H1 (cell line): ENCODE measurements at regions not wholly inside any gene's neighbourhood (a gene's known extent, or its start where the extent isn't known, plus 50 kb on each side); places are given as distances from the start of the nearest gene placed in this dataset.

Experiments
- CTCF ChIA-PET: fragments of 300-600 bp; sonication (Branson Sonifier 250); formaldehyde crosslinking; loops from one replicate; lab custom pipeline; 2021; ENCODE audit not compliant: partially characterized antibody; lab: Charles Lee
- POLR2A ChIA-PET: fragments of 300-600 bp; sonication (Branson Sonifier 250); formaldehyde crosslinking; loops from one replicate; lab custom pipeline; 2021; ENCODE audit warnings: inconsistent platforms; ENCODE audit not compliant: partially characterized antibody; lab: Charles Lee
- DNase-seq, 2 experiments: peaks; one replicate each; pipeline versions ENCODE4 v3.0.0 to v3.0.0-alpha.2; 2010 to 2022; ENCODE audit warnings: low spot score in 2 of 2, low read depth in 1 of 2, mixed read lengths in 1 of 2
- FAIRE-seq: peaks from 2 replicates; lab custom pipeline; 2011; peaks lifted over from hg19 to GRCh38; lab: Jason Lieb, UNC
- H2AFZ ChIP-seq: 2 replicates; pipeline ENCODE4 v1.8.1; 2012; ENCODE audit warnings: low read length, inconsistent platforms
- H2AK5ac ChIP-seq: 2 replicates; pipeline ENCODE4 v1.6.1; 2013; ENCODE audit warnings: low read depth, low read length
- H2BK120ac ChIP-seq: replicated peaks from 2 replicates; pipeline ENCODE3; 2013; ENCODE audit warnings: low read depth, low read length, inconsistent platforms
- H2BK12ac ChIP-seq: 2 replicates; pipeline ENCODE4 v1.6.1; 2013; ENCODE audit warnings: low read depth, low read length
- H2BK15ac ChIP-seq: 2 replicates; pipeline ENCODE4 v1.6.1; 2013; ENCODE audit warnings: low read length
- H2BK20ac ChIP-seq: 2 replicates; pipeline ENCODE4 v1.6.1; 2013; ENCODE audit warnings: low read length
- H2BK5ac ChIP-seq: 2 replicates; pipeline ENCODE4 v1.6.1; 2013; ENCODE audit warnings: low read depth, low read length
- H3K14ac ChIP-seq: 2 replicates; pipeline ENCODE4 v1.6.1; 2013; ENCODE audit warnings: inconsistent platforms; ENCODE audit not compliant: insufficient read length
- H3K18ac ChIP-seq: 2 replicates; pipeline ENCODE4 v1.6.1; 2013; ENCODE audit warnings: low read length; ENCODE audit errors: extremely low read depth
- H3K23ac ChIP-seq: 2 replicates; pipeline ENCODE4 v1.6.1; 2013; ENCODE audit warnings: inconsistent platforms; ENCODE audit not compliant: insufficient read length
- H3K23me2 ChIP-seq: 2 replicates; pipeline ENCODE4 v1.6.1; 2013; ENCODE audit warnings: low read depth, low read length
- H3K27ac ChIP-seq: 2 replicates; pipeline ENCODE4 v1.6.1; 2011; ENCODE audit warnings: low read depth, low read length, inconsistent platforms
- H3K27me3 ChIP-seq, 4 experiments: replicated peaks in 1 of 4; 1 replicate in 1 of 4; 2 replicates in 3 of 4; pipeline versions ENCODE4 v1.6.1 to v1.8.1; 2011 to 2013; ENCODE audit warnings: low read length in 3 of 4, mild to moderate bottlenecking in 3 of 4, inconsistent platforms in 2 of 4, mixed read lengths in 2 of 4, moderate library complexity in 1 of 4; ENCODE audit not compliant: control insufficient read depth in 3 of 4, insufficient read depth in 3 of 4; ENCODE audit errors: extremely low read depth in 1 of 4
- H3K36me3 ChIP-seq, 4 experiments: 2 replicates each; pipeline versions ENCODE4 v1.6.1 to v1.8.1; 2011 to 2013; ENCODE audit warnings: mild to moderate bottlenecking in 4 of 4, low read length in 3 of 4, moderate library complexity in 2 of 4, control low read depth in 1 of 4, inconsistent platforms in 1 of 4; ENCODE audit not compliant: insufficient read depth in 4 of 4, control insufficient read depth in 2 of 4
- H3K4ac ChIP-seq: replicated peaks from 2 replicates; pipeline ENCODE3; 2013; ENCODE audit warnings: low read length, low read depth, mixed read lengths, inconsistent platforms; ENCODE audit not compliant: insufficient read length
- H3K4me1 ChIP-seq, 4 experiments: replicated peaks in 1 of 4; 1 replicate in 1 of 4; 2 replicates in 3 of 4; pipeline versions ENCODE4 v1.6.1 to v1.8.1; 2011 to 2013; ENCODE audit warnings: low read length in 3 of 4, inconsistent platforms in 2 of 4, mixed read lengths in 1 of 4; ENCODE audit not compliant: insufficient read depth in 4 of 4, control insufficient read depth in 3 of 4
- H3K4me2 ChIP-seq, 2 experiments: 2 replicates each; pipeline versions ENCODE4 v1.6.1 to v1.8.1; 2011 to 2013; ENCODE audit warnings: low read depth in 2 of 2, low read length in 2 of 2, control low read depth in 1 of 2, inconsistent platforms in 1 of 2, mild to moderate bottlenecking in 1 of 2; ENCODE audit not compliant: insufficient read depth in 1 of 2
- H3K4me3 ChIP-seq, 4 experiments: fragments of 200-600, 300-600 bp in 1 of 4; sonication (generic), shearing (Covaris generic), sonication (Bioruptor Twin) in 1 of 4; 2 replicates each; pipeline versions ENCODE4 v1.5.1 to v1.8.1; 2011 to 2016; ENCODE audit warnings: low read length in 4 of 4, low read depth in 3 of 4, control low read depth in 2 of 4, inconsistent platforms in 2 of 4, mild to moderate bottlenecking in 2 of 4, mixed read lengths in 1 of 4, moderate library complexity in 1 of 4; ENCODE audit not compliant: insufficient read depth in 2 of 4; ENCODE audit errors: extremely low read depth in 1 of 4
- H3K56ac ChIP-seq: replicated peaks from 2 replicates; pipeline ENCODE3; 2013; ENCODE audit warnings: low read depth, mild to moderate bottlenecking, mixed read lengths, low read length, inconsistent platforms; ENCODE audit not compliant: insufficient read length
- H3K79me1 ChIP-seq: 2 replicates; pipeline ENCODE4 v1.6.1; 2013; ENCODE audit warnings: low read depth, low read length, control low read depth
- H3K79me2 ChIP-seq, 2 experiments: 2 replicates each; pipeline versions ENCODE4 v1.6.1 to v1.8.1; 2012 to 2013; ENCODE audit warnings: low read length in 2 of 2, mild to moderate bottlenecking in 2 of 2, inconsistent platforms in 1 of 2; ENCODE audit not compliant: insufficient read depth in 2 of 2, control insufficient read depth in 1 of 2
- H3K9ac ChIP-seq, 4 experiments: replicated peaks in 1 of 4; 1 replicate in 1 of 4; 2 replicates in 3 of 4; pipeline versions ENCODE4 v1.6.1 to v1.8.1; 2011 to 2013; ENCODE audit warnings: low read depth in 3 of 4, low read length in 3 of 4, control low read depth in 2 of 4, mild to moderate bottlenecking in 2 of 4, moderate library complexity in 2 of 4, inconsistent platforms in 1 of 4; ENCODE audit errors: extremely low read depth in 1 of 4
- H3K9me3 ChIP-seq, 2 experiments: 2 replicates each; pipeline versions ENCODE4 v1.6.1 to v1.8.1; 2012 to 2013; ENCODE audit warnings: mild to moderate bottlenecking in 2 of 2, moderate library complexity in 2 of 2, control low read depth in 1 of 2, inconsistent platforms in 1 of 2, low read depth in 1 of 2, low read length in 1 of 2, mixed read lengths in 1 of 2; ENCODE audit not compliant: insufficient read depth in 2 of 2
- H4K20me1 ChIP-seq, 2 experiments: replicated peaks in 1 of 2; 2 replicates each; pipeline versions ENCODE3 to v1.8.1; 2011 to 2013; ENCODE audit warnings: inconsistent platforms in 2 of 2, low read length in 2 of 2, mild to moderate bottlenecking in 1 of 2; ENCODE audit not compliant: insufficient read depth in 2 of 2, control insufficient read depth in 1 of 2
- H4K5ac ChIP-seq: 2 replicates; pipeline ENCODE4 v1.6.1; 2013; ENCODE audit warnings: low read length, low read depth, mixed read lengths, inconsistent platforms; ENCODE audit not compliant: insufficient read length
- H4K8ac ChIP-seq: 2 replicates; pipeline ENCODE4 v1.8.0; 2013; ENCODE audit warnings: mild to moderate bottlenecking, moderate library complexity, low read length, inconsistent platforms; ENCODE audit not compliant: insufficient read depth; ENCODE audit errors: extremely low read depth
- H4K91ac ChIP-seq: replicated peaks from 2 replicates; pipeline ENCODE3; 2013; ENCODE audit warnings: low read length, mixed read lengths, inconsistent platforms; ENCODE audit not compliant: insufficient read length
- ATF3 ChIP-seq: IDR thresholded peaks from 2 replicates; pipeline ENCODE4 v1.6.1; 2011; ENCODE audit warnings: low read depth, mild to moderate bottlenecking, low read length; ENCODE audit not compliant: insufficient read depth
- CBX5 ChIP-seq: fragments of 300-800, 300-1000 bp; sonication (generic); IDR thresholded peaks from 2 replicates; pipeline ENCODE4 v1.7.1; 2016; ENCODE audit warnings: antibody characterized with exemption, low read length, low read depth
- HDAC2 ChIP-seq, 2 experiments: fragments of 300-600 bp in 1 of 2; sonication (generic) in 1 of 2; IDR thresholded peaks; 2 replicates each; pipeline ENCODE4 v1.6.1; 2011 to 2012; ENCODE audit warnings: low read depth in 2 of 2, low read length in 2 of 2, mild to moderate bottlenecking in 2 of 2, moderate library complexity in 2 of 2, borderline replicate concordance in 1 of 2, inconsistent platforms in 1 of 2
- JUN ChIP-seq: IDR thresholded peaks from 2 replicates; pipeline ENCODE4 v1.6.1; 2011; ENCODE audit warnings: low read depth, mild to moderate bottlenecking, improper control_type of control experiment, low read length
- POLR2AphosphoS5 ChIP-seq: IDR thresholded peaks from 2 replicates; pipeline ENCODE4 v1.6.1; 2011; ENCODE audit warnings: low read depth, low read length
- RAD21 ChIP-seq, 2 experiments: IDR thresholded peaks in 1 of 2; conservative IDR thresholded peaks in 1 of 2; 2 replicates each; pipeline ENCODE4 v1.6.1; 2011; ENCODE audit warnings: low read depth in 2 of 2, low read length in 2 of 2, improper control_type of control experiment in 1 of 2, inconsistent platforms in 1 of 2, mild to moderate bottlenecking in 1 of 2, moderate library complexity in 1 of 2
- SAP30 ChIP-seq: fragments of 300-600 bp; sonication (generic); IDR thresholded peaks from 2 replicates; pipeline ENCODE4 v1.7.1; 2012; ENCODE audit warnings: low read length, moderate library complexity, mild to moderate bottlenecking, inconsistent platforms; ENCODE audit not compliant: insufficient read depth, insufficient replicate concordance
- SIN3A ChIP-seq, 2 experiments: IDR thresholded peaks in 1 of 2; conservative IDR thresholded peaks in 1 of 2; 2 replicates each; pipeline ENCODE4 v1.6.1; 2011 to 2012; ENCODE audit warnings: low read length in 2 of 2, improper control_type of control experiment in 1 of 2, low read depth in 1 of 2, mild to moderate bottlenecking in 1 of 2
- SIRT6 ChIP-seq: IDR thresholded peaks from one replicate; pipeline ENCODE4 v1.7.1; 2012; ENCODE audit warnings: low read length, inconsistent platforms
- SP2 ChIP-seq: IDR thresholded peaks from 2 replicates; pipeline ENCODE4 v1.6.1; 2012; ENCODE audit warnings: mild to moderate bottlenecking, low read length, inconsistent platforms
- TAF1 ChIP-seq: IDR thresholded peaks from 2 replicates; pipeline ENCODE4 v1.6.1; 2011; ENCODE audit warnings: mild to moderate bottlenecking, low read depth, low read length
- TCF12 ChIP-seq: IDR thresholded peaks from 2 replicates; pipeline ENCODE4 v1.6.1; 2011; ENCODE audit warnings: low read depth, mild to moderate bottlenecking, low read length
- WGBS, 2 experiments: shearing (Covaris generic) in 1 of 2; methylation state at CpG; one replicate each; pipeline versions ENCODE4 v1.1.6 to v1.1.7; 2013 to 2015; ENCODE audit warnings: low lambda C conversion rate in 2 of 2, mixed read lengths in 2 of 2, inconsistent platforms in 1 of 2, low coverage in 1 of 2, missing lambda C conversion rate in 1 of 2; ENCODE audit not compliant: insufficient replicate concordance in 2 of 2, insufficient coverage in 1 of 2, insufficient read length in 1 of 2; ENCODE audit errors: extremely low coverage in 1 of 2, missing lambda C conversion rate in 1 of 2; 5-methylcytosine and 5-hydroxymethylcytosine counted together

GRCh38 chr16:64092271-64092670, 1029.6 kb downstream of the CDH11 start:
- Histone ChIP-seq H3K9me3 (no peaks in the 10 kb centered on the region), H3K4me2 (no peak overlapping the region), H3K27me3 (no peaks in the 10 kb centered on the region), H2BK120ac (no peak overlapping the region), H3K4ac (no peak overlapping the region), H4K91ac (no peak overlapping the region), H3K79me2 (no peaks in the 10 kb centered on the region), H3K4me1 (no peaks in the 10 kb centered on the region), H3K14ac (no peak overlapping the region), H2AFZ (peak overlapping the region; percentile 85; the same call in 1 of the 2 replicates), H3K9ac (no peak overlapping the region), H2BK15ac (no peak overlapping the region), H2BK20ac (no peak overlapping the region), H3K27ac (no peak overlapping the region), H3K4me3 (no peak overlapping the region), H2AK5ac (no peak overlapping the region), H3K36me3 (no peaks in the 10 kb centered on the region), H3K18ac (no peak overlapping the region), H4K5ac (no peak overlapping the region), H3K56ac (no peak overlapping the region), H3K79me1 (no peaks in the 10 kb centered on the region), H2BK5ac (no peak overlapping the region), H3K23ac (no peak overlapping the region), H2BK12ac (no peak overlapping the region), H4K20me1 (no peaks in the 10 kb centered on the region), H4K8ac (no peak overlapping the region), H3K23me2 (no peaks in the 10 kb centered on the region)
- FAIRE-seq (no peak), DNase-seq (no peak)
- POLR2A ChIA-PET = no interaction called here
- CTCF ChIA-PET = interaction anchor here (0.7 to 0.9 kb wide), 2 partner anchors 244 to 854 kb away, joined by 3 read pairs; no protein-coding TSS in a partner anchor
- TF ChIP-seq SIRT6 (no peak), SIN3A (conservative IDR thresholded peaks at IDR 0.05 in 1 of 2, IDR thresholded peaks at IDR 0.05 in 1 of 2; ENCODE audit: low read depth in 1 of 2, low read length in 2 of 2) (no peak), TCF12 (no peak), SAP30 (no peak), RAD21 (IDR thresholded peaks at IDR 0.05 in 1 of 2, conservative IDR thresholded peaks at IDR 0.05 in 1 of 2; ENCODE audit: low read depth in 2 of 2, low read length in 2 of 2) (no peak), CBX5 (no peak), HDAC2 (IDR thresholded peaks at IDR 0.05; ENCODE audit: borderline replicate concordance in 1 of 2, low read depth in 2 of 2, low read length in 2 of 2) (no peak), POLR2AphosphoS5 (no peak), ATF3 (no peak), SP2 (no peak), JUN (no peak), TAF1 (no peak)
- WGBS, 2 experiments = 87% methylated on average over 3 of the region's 3 CpGs; no CpG with 5 or more reads in 1 of the 2 experiments
